ENCODE measurements at regions not wholly inside any gene's neighbourhood (a gene's known extent, or its start where the extent isn't known, plus 50 kb on each side); places are given as distances from the start of the nearest gene placed in this dataset.

DNA sequence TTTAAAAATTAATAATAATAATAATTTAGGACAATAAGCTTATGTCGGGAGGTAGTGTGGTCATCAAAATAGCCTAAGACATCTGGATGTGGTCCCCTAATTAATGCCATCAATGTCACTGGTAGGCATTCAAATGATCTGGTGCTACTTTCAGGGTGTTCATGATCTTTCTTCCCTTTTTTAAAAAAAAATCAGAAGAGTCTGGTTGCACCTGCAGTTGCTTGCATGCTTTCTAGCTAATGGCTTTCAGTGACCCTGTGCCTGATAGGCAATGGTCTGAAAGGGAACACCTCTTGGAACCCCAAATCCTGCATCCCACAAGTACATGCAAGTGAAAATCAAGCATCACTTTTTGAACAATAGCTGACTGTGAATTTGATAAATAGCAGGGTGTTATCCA is 64.1 kb upstream of the KBTBD8 start:
- TF ChIP-seq, protein P1, sequence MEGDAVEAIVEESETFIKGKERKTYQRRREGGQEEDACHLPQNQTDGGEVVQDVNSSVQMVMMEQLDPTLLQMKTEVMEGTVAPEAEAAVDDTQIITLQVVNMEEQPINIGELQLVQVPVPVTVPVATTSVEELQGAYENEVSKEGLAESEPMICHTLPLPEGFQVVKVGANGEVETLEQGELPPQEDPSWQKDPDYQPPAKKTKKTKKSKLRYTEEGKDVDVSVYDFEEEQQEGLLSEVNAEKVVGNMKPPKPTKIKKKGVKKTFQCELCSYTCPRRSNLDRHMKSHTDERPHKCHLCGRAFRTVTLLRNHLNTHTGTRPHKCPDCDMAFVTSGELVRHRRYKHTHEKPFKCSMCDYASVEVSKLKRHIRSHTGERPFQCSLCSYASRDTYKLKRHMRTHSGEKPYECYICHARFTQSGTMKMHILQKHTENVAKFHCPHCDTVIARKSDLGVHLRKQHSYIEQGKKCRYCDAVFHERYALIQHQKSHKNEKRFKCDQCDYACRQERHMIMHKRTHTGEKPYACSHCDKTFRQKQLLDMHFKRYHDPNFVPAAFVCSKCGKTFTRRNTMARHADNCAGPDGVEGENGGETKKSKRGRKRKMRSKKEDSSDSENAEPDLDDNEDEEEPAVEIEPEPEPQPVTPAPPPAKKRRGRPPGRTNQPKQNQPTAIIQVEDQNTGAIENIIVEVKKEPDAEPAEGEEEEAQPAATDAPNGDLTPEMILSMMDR (IDR thresholded peaks at IDR 0.05): no peak
- no peak for TF ChIP-seq POLR2A (IDR thresholded peaks at IDR 0.05)

All from heart left ventricle (tissue), 13 donors.